Neuronal stem cell (in vitro differentiated cells): ENCODE measurements at regions not wholly inside any gene's neighbourhood (a gene's known extent, or its start where the extent isn't known, plus 50 kb on each side); places are given as distances from the start of the nearest gene placed in this dataset.

ENCODE experiments used
- DNase-seq: peaks from one replicate; pipeline ENCODE4 v3.0.0-alpha.2; 2013; ENCODE audit warnings: low spot score
- H2AFZ ChIP-seq: one replicate; pipeline ENCODE4 v1.6.1; 2013; ENCODE audit warnings: mild to moderate bottlenecking, low read length, inconsistent platforms
- H2AK5ac ChIP-seq: 2 replicates; pipeline ENCODE4 v1.6.1; 2013; ENCODE audit warnings: low read depth, mild to moderate bottlenecking, inconsistent platforms, low read length, moderate library complexity, mixed read lengths
- H2BK120ac ChIP-seq: 2 replicates; pipeline ENCODE4 v1.6.1; 2013; ENCODE audit warnings: low read depth, mild to moderate bottlenecking, inconsistent platforms, low read length, moderate library complexity, mixed read lengths
- H2BK12ac ChIP-seq: one replicate; pipeline ENCODE4 v1.6.1; 2013; ENCODE audit warnings: low read length, inconsistent platforms
- H2BK15ac ChIP-seq: 2 replicates; pipeline ENCODE4 v1.6.1; 2013; ENCODE audit warnings: mild to moderate bottlenecking, low read length, inconsistent platforms, mixed read lengths
- H2BK5ac ChIP-seq: one replicate; pipeline ENCODE4 v1.6.1; 2013; ENCODE audit warnings: inconsistent platforms, mild to moderate bottlenecking, low read length, moderate library complexity
- H3K14ac ChIP-seq: one replicate; pipeline ENCODE4 v1.6.1; 2013; ENCODE audit warnings: low read length, inconsistent platforms
- H3K18ac ChIP-seq: 2 replicates; pipeline ENCODE4 v1.6.1; 2013; ENCODE audit warnings: low read length, inconsistent platforms
- H3K23ac ChIP-seq: 2 replicates; pipeline ENCODE4 v1.6.1; 2013; ENCODE audit warnings: low read depth, mild to moderate bottlenecking, mixed read lengths, low read length, inconsistent platforms; ENCODE audit not compliant: poor library complexity
- H3K27ac ChIP-seq: replicated peaks from 3 replicates; pipeline ENCODE4 v1.5.1; 2013; ENCODE audit warnings: low read length, inconsistent platforms
- H3K27me3 ChIP-seq, 3 experiments: 2 replicates each; pipeline ENCODE4 v1.6.1; 2013; ENCODE audit warnings: low read length in 3 of 3, mild to moderate bottlenecking in 2 of 3, inconsistent platforms in 1 of 3, low read depth in 1 of 3, mixed read lengths in 1 of 3, moderate library complexity in 1 of 3; ENCODE audit not compliant: control insufficient read depth in 3 of 3, insufficient read depth in 3 of 3
- H3K36me3 ChIP-seq, 2 donors: replicated peaks in 1 of 2; 2 replicates each; pipeline ENCODE4 v1.6.1; 2013; ENCODE audit warnings: low read length in 2 of 2; ENCODE audit not compliant: control insufficient read depth in 2 of 2, insufficient read depth in 2 of 2
- H3K4ac ChIP-seq: 2 replicates; pipeline ENCODE4 v1.6.1; 2013; ENCODE audit warnings: inconsistent platforms, mild to moderate bottlenecking, low read length, moderate library complexity
- H3K4me1 ChIP-seq, 2 donors: 1 replicate in 1 of 2; 2 replicates in 1 of 2; pipeline ENCODE4 v1.6.1; 2013; ENCODE audit warnings: low read length in 2 of 2, low read depth in 1 of 2; ENCODE audit not compliant: control insufficient read depth in 2 of 2, insufficient read depth in 1 of 2
- H3K4me2 ChIP-seq: one replicate; pipeline ENCODE4 v1.6.1; 2013; ENCODE audit warnings: mild to moderate bottlenecking, low read length, inconsistent platforms; ENCODE audit not compliant: insufficient read depth, poor library complexity, severe bottlenecking
- H3K4me3 ChIP-seq, 2 donors: 2 replicates each; pipeline ENCODE4 v1.5.1; 2013; ENCODE audit warnings: low read length in 2 of 2, mild to moderate bottlenecking in 2 of 2, inconsistent platforms in 1 of 2, moderate library complexity in 1 of 2
- H3K79me1 ChIP-seq: one replicate; pipeline ENCODE4 v1.6.1; 2013; ENCODE audit warnings: low read depth, mild to moderate bottlenecking, inconsistent platforms, low read length, moderate library complexity
- H3K9ac ChIP-seq: one replicate; pipeline ENCODE4 v1.6.1; 2013; ENCODE audit warnings: mild to moderate bottlenecking, low read depth, low read length, inconsistent platforms; ENCODE audit not compliant: poor library complexity
- H3K9me3 ChIP-seq, 2 donors: replicated peaks in 1 of 2; 2 replicates each; pipeline versions ENCODE3 to v1.6.1; 2013; ENCODE audit warnings: low read length in 2 of 2, mild to moderate bottlenecking in 2 of 2, inconsistent platforms in 1 of 2, low read depth in 1 of 2, mixed read lengths in 1 of 2, moderate library complexity in 1 of 2; ENCODE audit not compliant: control insufficient read depth in 2 of 2, insufficient read depth in 1 of 2
- H4K8ac ChIP-seq: one replicate; pipeline ENCODE4 v1.6.1; 2013; ENCODE audit warnings: low read depth, mild to moderate bottlenecking, inconsistent platforms, low read length, moderate library complexity
- H4K91ac ChIP-seq: one replicate; pipeline ENCODE4 v1.6.1; 2013; ENCODE audit warnings: low read length, low read depth, mild to moderate bottlenecking, inconsistent platforms; ENCODE audit not compliant: poor library complexity
- WGBS, 2 donors: extraction: QIAGEN DNeasy Blood & Tissue Kit; methylation state at CpG; one replicate each; pipeline ENCODE4 v1.1.7; 2013; ENCODE audit warnings: missing lambda C conversion rate in 2 of 2, mixed read lengths in 1 of 2; ENCODE audit not compliant: insufficient read length in 2 of 2, insufficient replicate concordance in 1 of 2; ENCODE audit errors: extremely low coverage in 2 of 2; 5-methylcytosine and 5-hydroxymethylcytosine counted together

DNA sequence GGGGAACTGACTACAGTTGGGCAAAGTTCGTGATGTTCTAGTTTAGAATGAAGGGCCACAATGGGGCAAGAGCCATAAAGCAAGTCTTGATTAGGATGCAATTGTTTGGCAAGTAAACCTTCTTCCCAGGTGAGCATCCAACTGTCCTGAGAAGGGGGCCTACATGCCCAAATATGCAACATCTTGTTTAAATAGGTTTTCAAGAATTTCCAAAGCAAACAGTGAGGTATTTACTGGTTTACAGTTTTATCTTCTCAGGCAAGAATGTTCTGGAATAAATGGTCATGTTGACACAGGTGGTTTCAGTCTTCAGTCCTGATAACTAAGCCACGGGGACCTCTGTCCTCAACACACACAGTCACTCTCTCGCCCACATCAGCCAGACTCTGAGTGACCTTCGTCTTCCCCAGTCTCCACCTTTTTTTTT lies 90.3 kb upstream of the FAM174B start:
- no peak overlapping the region for H2AFZ ChIP-seq
- H4K91ac ChIP-seq: no peak overlapping the region
- no peaks in the 10 kb centered on the region for H3K4me1 ChIP-seq
- H3K23ac ChIP-seq: no peak overlapping the region
- H3K4me3 ChIP-seq: no peak overlapping the region
- H2BK15ac ChIP-seq: no peak overlapping the region
- no peak overlapping the region for H3K14ac ChIP-seq
- no peak overlapping the region for H2BK5ac ChIP-seq
- no peak overlapping the region for H3K4me2 ChIP-seq
- WGBS, 2 donors: no CpG with 5 or more reads among the region's 4 CpGs
- H4K8ac ChIP-seq: no peak overlapping the region
- no peak overlapping the region for H3K18ac ChIP-seq
- no peak overlapping the region for H2BK120ac ChIP-seq
- no peak overlapping the region for H3K4ac ChIP-seq
- no peak overlapping the region for H2BK12ac ChIP-seq
- no peak overlapping the region for H3K27ac ChIP-seq
- H3K9me3 ChIP-seq: no peaks in the 10 kb centered on the region
- H3K9ac ChIP-seq: no peak overlapping the region
- DNase-seq: no peak
- H2AK5ac ChIP-seq: no peak overlapping the region
- H3K27me3 ChIP-seq: peaks cover 0 to 2% (median 0%) of the 10 kb centered on the region in 3 experiments
- no peaks in the 10 kb centered on the region for H3K36me3 ChIP-seq
- H3K79me1 ChIP-seq: no peaks in the 10 kb centered on the region

DNA sequence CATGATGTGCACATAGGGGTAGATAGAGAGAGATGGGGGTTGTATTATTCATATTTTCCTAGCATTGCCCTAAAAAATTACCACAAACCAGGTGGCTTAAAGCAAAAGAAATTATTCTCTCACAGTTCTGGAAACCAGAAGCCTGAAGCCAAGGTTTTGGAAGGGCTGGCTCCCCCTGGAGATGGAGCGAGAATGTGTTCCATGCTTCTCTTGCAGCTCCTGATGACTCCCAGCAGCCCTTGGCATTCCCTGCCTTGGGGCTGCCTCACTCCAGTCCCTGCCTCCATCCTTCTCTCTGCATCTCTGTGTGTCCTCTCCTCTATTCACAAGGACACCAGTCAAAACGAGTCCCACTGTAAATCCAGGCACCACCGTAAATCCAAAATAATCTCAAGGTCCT lies 91.5 kb upstream of the FAM174B start:
- no peak overlapping the region for H2BK5ac ChIP-seq
- DNase-seq: no peak
- no peaks in the 10 kb centered on the region for H3K9me3 ChIP-seq
- H2BK120ac ChIP-seq: no peak overlapping the region
- H3K4ac ChIP-seq: no peak overlapping the region
- H3K9ac ChIP-seq: no peak overlapping the region
- no peaks in the 10 kb centered on the region for H3K36me3 ChIP-seq
- no peak overlapping the region for H4K8ac ChIP-seq
- peaks cover 0 to 2% (median 0%) of the 10 kb centered on the region in 3 experiments for H3K27me3 ChIP-seq
- H3K4me2 ChIP-seq: no peak overlapping the region
- no peak overlapping the region for H3K23ac ChIP-seq
- no peak overlapping the region for H2BK15ac ChIP-seq
- H3K79me1 ChIP-seq: no peaks in the 10 kb centered on the region
- H2BK12ac ChIP-seq: no peak overlapping the region
- H3K27ac ChIP-seq: no peak overlapping the region
- no peak overlapping the region for H3K18ac ChIP-seq
- H2AK5ac ChIP-seq: no peak overlapping the region
- H3K14ac ChIP-seq: no peak overlapping the region
- no peak overlapping the region for H3K4me3 ChIP-seq
- WGBS, 2 donors: no CpG with 5 or more reads among the region's 3 CpGs
- no peak overlapping the region for H4K91ac ChIP-seq
- H2AFZ ChIP-seq: no peak overlapping the region
- H3K4me1 ChIP-seq: no peaks in the 10 kb centered on the region

DNA sequence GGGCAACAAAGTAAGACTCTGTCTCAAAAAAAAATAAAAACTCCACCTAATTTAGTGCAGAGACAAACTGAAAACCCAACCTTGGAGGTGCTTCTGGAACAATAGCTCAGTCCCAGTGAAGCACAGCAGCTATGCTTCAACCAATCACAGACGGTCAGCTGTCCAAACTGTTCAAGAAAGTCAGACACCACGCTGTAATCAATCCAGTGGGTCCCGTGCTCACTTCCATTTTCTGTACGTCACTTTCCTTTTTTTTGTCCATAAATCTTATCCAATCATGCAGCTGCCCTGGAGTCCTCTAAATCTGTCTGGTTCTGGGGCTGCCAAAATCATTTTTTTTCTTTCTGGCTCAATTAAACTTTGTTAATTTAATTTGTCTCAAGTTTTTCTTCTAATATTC lies 93.6 kb upstream of the FAM174B start:
- H2BK15ac ChIP-seq: no peak overlapping the region
- no peak overlapping the region for H4K91ac ChIP-seq
- H2BK5ac ChIP-seq: no peak overlapping the region
- no peak overlapping the region for H2BK12ac ChIP-seq
- H3K27me3 ChIP-seq: no peaks in the 10 kb centered on the region
- H3K36me3 ChIP-seq: no peaks in the 10 kb centered on the region
- H3K9me3 ChIP-seq: no peaks in the 10 kb centered on the region
- H3K27ac ChIP-seq: no peak overlapping the region
- H3K4ac ChIP-seq: no peak overlapping the region
- no peak overlapping the region for H2BK120ac ChIP-seq
- no peak overlapping the region for H3K14ac ChIP-seq
- no peak for DNase-seq
- H4K8ac ChIP-seq: no peak overlapping the region
- no peak overlapping the region for H3K9ac ChIP-seq
- no peak overlapping the region for H3K18ac ChIP-seq
- no peak overlapping the region for H2AFZ ChIP-seq
- H3K4me2 ChIP-seq: no peak overlapping the region
- no peaks in the 10 kb centered on the region for H3K79me1 ChIP-seq
- no peak overlapping the region for H2AK5ac ChIP-seq
- H3K23ac ChIP-seq: no peak overlapping the region
- H3K4me1 ChIP-seq: no peaks in the 10 kb centered on the region
- no peak overlapping the region for H3K4me3 ChIP-seq
- WGBS, 2 donors: no CpG with 5 or more reads among the region's 4 CpGs

- Histone ChIP-seq H2BK15ac (no peak overlapping the region), H3K9ac (no peak overlapping the region), H2AK5ac (no peak overlapping the region), H3K79me1 (no peaks in the 10 kb centered on the region), H3K27ac (no peak overlapping the region), H3K4me2 (no peak overlapping the region), H3K9me3 (no peaks in the 10 kb centered on the region), H2BK12ac (no peak overlapping the region), H3K4me3 (no peak overlapping the region), H2AFZ (no peak overlapping the region), H4K8ac (no peak overlapping the region), H3K4ac (no peak overlapping the region), H3K27me3 (no peaks in the 10 kb centered on the region), H3K14ac (no peak overlapping the region), H3K18ac (no peak overlapping the region), H3K4me1 (no peaks in the 10 kb centered on the region), H3K23ac (no peak overlapping the region), H2BK120ac (no peak overlapping the region), H2BK5ac (no peak overlapping the region), H3K36me3 (no peaks in the 10 kb centered on the region), H4K91ac (no peak overlapping the region)
- no peak for DNase-seq
- WGBS, 2 donors: no CpG with 5 or more reads among the region's 4 CpGs
These were observed 94.4 kb upstream of the FAM174B start for GRCh38 chr15:92749946-92750345.
